ENCODE measurements at regions not wholly inside any gene's neighbourhood (a gene's known extent, or its start where the extent isn't known, plus 50 kb on each side); places are given as distances from the start of the nearest gene placed in this dataset.

GRCh38 chr17:79273660-79274059 lies 199.0 kb downstream of the ENGASE start:
- TF ChIP-seq CTCF (IDR thresholded peaks at IDR 0.05 in 2 of 3, conservative IDR thresholded peaks at IDR 0.05 in 1 of 3; ENCODE audit: borderline replicate concordance in 1 of 3, insufficient read depth in 1 of 3, low read depth in 2 of 3, low read length in 2 of 3), result no peak
- TF ChIP-seq EZH2 (IDR thresholded peaks at IDR 0.05), result no peak
- TF ChIP-seq EZH2phosphoT487 (IDR thresholded peaks at IDR 0.05; ENCODE audit: borderline replicate concordance), result no peak
- no peak for TF ChIP-seq JUND (IDR thresholded peaks at IDR 0.05)
- TF ChIP-seq CEBPB (IDR thresholded peaks at IDR 0.05; ENCODE audit: low read depth), result no peak
- TF ChIP-seq POLR2AphosphoS5 (IDR thresholded peaks at IDR 0.05; ENCODE audit: low read depth, low read length), result no peak
- no peak for TF ChIP-seq POLR2A (IDR thresholded peaks at IDR 0.05; ENCODE audit: borderline replicate concordance, extremely low read depth, insufficient read depth, insufficient read length)
- no peak for TF ChIP-seq ATF3 (IDR thresholded peaks at IDR 0.05)
- no peak for TF ChIP-seq RAD21 (IDR thresholded peaks at IDR 0.05; ENCODE audit: low read depth)
- TF ChIP-seq YY1 (IDR thresholded peaks at IDR 0.05; ENCODE audit: extremely low read depth, insufficient replicate concordance, low read depth, low read length), result no peak
- no peak for TF ChIP-seq SP1 (IDR thresholded peaks at IDR 0.05; ENCODE audit: low read depth)
- TF ChIP-seq FOSL1 (IDR thresholded peaks at IDR 0.05; ENCODE audit: low read depth), result no peak
- TF ChIP-seq REST (IDR thresholded peaks at IDR 0.05; ENCODE audit: low read depth), result no peak
